ENCODE measurements at regions not wholly inside any gene's neighbourhood (a gene's known extent, or its start where the extent isn't known, plus 50 kb on each side); places are given as distances from the start of the nearest gene placed in this dataset.
A peak's percentile ranks its signal among the peaks of the same experiment; 100 is the strongest.

DNA sequence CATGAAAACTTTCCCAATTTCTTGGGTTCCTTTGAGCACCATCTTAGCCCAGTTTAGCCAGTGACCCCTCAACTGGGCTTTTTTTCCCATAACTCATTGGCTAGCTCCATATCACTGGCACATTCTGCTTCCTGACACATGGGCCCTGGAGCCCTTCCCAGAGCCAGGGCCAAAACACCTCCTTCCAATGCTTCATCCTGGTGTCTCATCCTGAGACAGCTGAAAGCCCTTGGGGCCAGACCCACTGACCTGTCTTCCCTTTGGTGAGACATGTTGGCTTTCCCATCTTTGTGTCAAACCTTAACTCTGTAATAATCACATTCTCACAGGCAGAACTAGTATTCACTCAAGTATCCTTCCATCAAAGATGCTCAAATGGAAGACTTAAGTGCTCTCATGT, 82.6 kb upstream of the SMAD3 start:
- no peaks in the 10 kb centered on the region for H3K36me3 ChIP-seq (ENCODE audit: control insufficient read depth in 2 of 4, insufficient read depth in 4 of 4, low read length in 3 of 4)
- H3K4ac ChIP-seq (replicated peaks; ENCODE audit: insufficient read length, low read depth, low read length), result no peak overlapping the region
- H3K4me3 ChIP-seq (ENCODE audit: extremely low read depth in 1 of 4, insufficient read depth in 2 of 4, low read depth in 3 of 4, low read length in 4 of 4), result no peak overlapping the region
- no peak overlapping the region for H2BK5ac ChIP-seq (ENCODE audit: low read depth, low read length)
- H2BK15ac ChIP-seq (ENCODE audit: low read length), result no peak overlapping the region
- no peak overlapping the region for H2AK5ac ChIP-seq (ENCODE audit: low read depth, low read length)
- no peak overlapping the region for H3K14ac ChIP-seq (ENCODE audit: insufficient read length)
- H3K18ac ChIP-seq (ENCODE audit: extremely low read depth, low read length), result no peak overlapping the region
- no peak overlapping the region for H2BK12ac ChIP-seq (ENCODE audit: low read depth, low read length)
- H3K23ac ChIP-seq (ENCODE audit: insufficient read length), result no peak overlapping the region
- no peaks in the 10 kb centered on the region for H3K4me1 ChIP-seq (replicated peaks in 1 of 4; ENCODE audit: control insufficient read depth in 3 of 4, insufficient read depth in 4 of 4, low read length in 3 of 4)
- no peaks in the 10 kb centered on the region for H3K79me2 ChIP-seq (ENCODE audit: control insufficient read depth in 1 of 2, insufficient read depth in 2 of 2, low read length in 2 of 2)
- H3K9me3 ChIP-seq (ENCODE audit: insufficient read depth in 2 of 2, low read depth in 1 of 2, low read length in 1 of 2), result no peaks in the 10 kb centered on the region
- DNase-seq (ENCODE audit: low read depth in 1 of 2, low spot score in 2 of 2) (peak in 1 of 2 experiments; percentile 6), FAIRE-seq (no peak)
- H3K4me2 ChIP-seq (ENCODE audit: insufficient read depth in 1 of 2, low read depth in 2 of 2, low read length in 2 of 2), result no peak overlapping the region
- no peak overlapping the region for H2BK120ac ChIP-seq (replicated peaks; ENCODE audit: low read depth, low read length)
- H2AFZ ChIP-seq (ENCODE audit: low read length), result no peak overlapping the region
- H3K79me1 ChIP-seq (ENCODE audit: low read depth, low read length), result no peaks in the 10 kb centered on the region
- ChIA-PET CTCF (ENCODE audit: partially characterized antibody) (interaction anchor here (1.3 kb wide), 1 partner anchor 60 kb away, joined by 3 read pairs; no protein-coding TSS in a partner anchor), POLR2A (ENCODE audit: partially characterized antibody) (no interaction called here)
- H4K5ac ChIP-seq (ENCODE audit: insufficient read length, low read depth, low read length), result no peak overlapping the region
- H3K56ac ChIP-seq (replicated peaks; ENCODE audit: insufficient read length, low read depth, low read length), result no peak overlapping the region
- no peaks in the 10 kb centered on the region for H4K20me1 ChIP-seq (replicated peaks in 1 of 2; ENCODE audit: control insufficient read depth in 1 of 2, insufficient read depth in 2 of 2, low read length in 2 of 2)
- H3K23me2 ChIP-seq (ENCODE audit: low read depth, low read length), result no peaks in the 10 kb centered on the region; the same call in 1 of the 2 replicates
- H3K27me3 ChIP-seq (replicated peaks in 1 of 4; ENCODE audit: control insufficient read depth in 3 of 4, extremely low read depth in 1 of 4, insufficient read depth in 3 of 4, low read length in 3 of 4), result no peaks in the 10 kb centered on the region; a peak in 1 of 7 replicates
- H4K91ac ChIP-seq (replicated peaks; ENCODE audit: insufficient read length, low read length), result no peak overlapping the region
- no peak overlapping the region for H4K8ac ChIP-seq (ENCODE audit: extremely low read depth, insufficient read depth, low read length)
- H3K27ac ChIP-seq (ENCODE audit: low read depth, low read length), result no peak overlapping the region
- H3K9ac ChIP-seq (replicated peaks in 1 of 4; ENCODE audit: extremely low read depth in 1 of 4, low read depth in 3 of 4, low read length in 3 of 4), result no peak overlapping the region
- no peak overlapping the region for H2BK20ac ChIP-seq (ENCODE audit: low read length)
- no peak for TF ChIP-seq ATF3 (IDR thresholded peaks at IDR 0.05; ENCODE audit: insufficient read depth, low read depth, low read length)
